Motor neuron (in vitro differentiated cells): ENCODE measurements at regions not wholly inside any gene's neighbourhood (a gene's known extent, or its start where the extent isn't known, plus 50 kb on each side); places are given as distances from the start of the nearest gene placed in this dataset.

ENCODE experiments used
- ATAC-seq, 8 experiments: fragments of 200-7000 bp; cut with Tn5 transposase; replicated peaks in 6 of 8; 2 replicates each; pipeline ENCODE4 v1.8.0; 2021; ENCODE audit warnings: mild to moderate bottlenecking in 8 of 8, moderate library complexity in 8 of 8
- H3K27ac ChIP-seq, 2 donors: fragments of 250-450 bp; sonication (Bioruptor Pico); 2 replicates each; pipeline ENCODE4 v1.9.0; 2021; ENCODE audit warnings: antibody characterized with exemption in 2 of 2, mild to moderate bottlenecking in 2 of 2, moderate library complexity in 1 of 2
- H3K4me1 ChIP-seq, 2 donors: fragments of 250-450 bp; sonication (Bioruptor Pico); replicated peaks in 1 of 2; 2 replicates each; pipeline ENCODE4 v1.6.1; 2021; ENCODE audit warnings: antibody characterized with exemption in 2 of 2, mild to moderate bottlenecking in 2 of 2, moderate library complexity in 1 of 2
- H3K4me3 ChIP-seq, 5 donors: fragments of 250-450 bp; sonication (Bioruptor Pico); 2 replicates each; pipeline ENCODE4 v1.9.0; 2021; ENCODE audit warnings: antibody characterized with exemption in 5 of 5, mild to moderate bottlenecking in 5 of 5, moderate library complexity in 4 of 5
- WGBS, 10 experiments: fragments of 450-650 bp; shearing (Covaris generic); methylation state at CpG; one replicate each; pipeline ENCODE4 v1.0.0; 2022; 5-methylcytosine and 5-hydroxymethylcytosine counted together
- in situ Hi-C, 9 experiments: fragments of 400-800 bp; cut with MboI; loops; one replicate each; pipeline ENCODE4 v1.15.0; 2021; ENCODE audit warnings: low sequenced_read_pairs in 9 of 9, low pct_unique_long_range_greater_than_20kb in 2 of 9; ENCODE audit not compliant: unreplicated experiment in 9 of 9

DNA sequence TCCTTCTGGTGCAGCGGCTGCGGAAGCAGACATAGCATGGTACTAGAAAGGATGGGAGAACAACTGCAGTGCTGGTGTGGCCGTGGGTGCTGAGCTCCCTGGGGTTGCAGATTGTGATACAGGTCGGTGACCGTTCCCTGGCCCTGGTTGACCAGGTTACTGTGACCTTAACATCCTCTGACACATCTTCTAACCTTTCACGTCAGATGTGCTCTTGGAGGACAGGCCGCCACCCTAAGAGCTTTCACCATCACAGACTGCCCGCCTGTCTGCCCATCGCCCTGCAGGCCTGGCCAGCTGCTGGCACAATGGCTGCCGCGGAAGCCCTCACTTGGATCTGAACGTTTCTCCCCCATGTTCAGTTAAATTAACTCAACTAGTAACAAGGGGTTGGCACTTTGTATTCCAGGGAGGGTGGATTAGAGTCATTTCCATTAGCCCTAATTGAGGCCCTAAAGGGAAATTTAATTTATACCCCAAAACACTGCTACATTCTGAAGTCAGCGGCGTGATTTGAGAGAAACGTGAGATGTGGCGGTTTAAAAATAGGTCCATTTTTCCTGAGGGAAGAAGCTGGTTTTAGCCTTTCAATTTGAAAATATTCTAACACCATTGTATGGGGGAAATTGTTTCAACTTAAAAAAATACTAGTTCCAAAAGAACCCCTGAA lies 443.9 kb upstream of the CDH4 start:
- H3K4me3 ChIP-seq, result no peak overlapping the region
- in situ Hi-C loops, result no loop called here
- no peak for ATAC-seq
- H3K4me1 ChIP-seq, result peaks cover 2 to 7% of the 10 kb centered on the region in 2 donors
- 48 to 100% (median 94%) methylated on average over 2 to 9 of the region's 16 CpGs; no CpG with 5 or more reads in 1 of the 10 experiments for WGBS, 10 experiments
- H3K27ac ChIP-seq, result no peak overlapping the region

DNA sequence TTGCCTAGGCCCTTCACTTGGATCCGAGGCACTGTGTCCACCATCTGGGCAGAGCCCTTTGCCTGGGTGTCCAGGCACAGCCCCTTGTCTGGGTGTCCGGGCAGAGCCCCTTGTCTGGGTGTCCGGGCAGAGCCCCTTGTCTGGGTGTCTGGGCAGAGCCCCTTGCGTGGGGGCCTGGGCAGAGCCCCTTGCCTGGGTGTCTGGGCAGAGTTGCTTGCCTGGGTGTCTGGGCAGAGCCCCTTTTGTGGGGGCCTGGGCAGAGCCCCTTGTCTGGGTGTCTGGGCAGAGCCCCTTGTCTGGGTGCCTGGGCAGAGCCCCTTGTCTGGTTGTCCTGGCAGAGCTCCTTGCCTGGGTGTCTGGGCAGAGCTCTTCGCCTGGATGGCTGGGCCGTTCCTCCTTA lies 443.4 kb upstream of the CDH4 start:
- H3K27ac ChIP-seq, result no peak overlapping the region
- H3K4me1 ChIP-seq, result peaks cover 2 to 7% of the 10 kb centered on the region in 2 donors
- no peak for ATAC-seq
- 20 to 82% (median 77%) methylated on average over 1 to 4 of the region's 6 CpGs; no CpG with 5 or more reads in 5 of the 10 experiments for WGBS, 10 experiments
- no peak overlapping the region for H3K4me3 ChIP-seq
- in situ Hi-C loops, result no loop called here

DNA sequence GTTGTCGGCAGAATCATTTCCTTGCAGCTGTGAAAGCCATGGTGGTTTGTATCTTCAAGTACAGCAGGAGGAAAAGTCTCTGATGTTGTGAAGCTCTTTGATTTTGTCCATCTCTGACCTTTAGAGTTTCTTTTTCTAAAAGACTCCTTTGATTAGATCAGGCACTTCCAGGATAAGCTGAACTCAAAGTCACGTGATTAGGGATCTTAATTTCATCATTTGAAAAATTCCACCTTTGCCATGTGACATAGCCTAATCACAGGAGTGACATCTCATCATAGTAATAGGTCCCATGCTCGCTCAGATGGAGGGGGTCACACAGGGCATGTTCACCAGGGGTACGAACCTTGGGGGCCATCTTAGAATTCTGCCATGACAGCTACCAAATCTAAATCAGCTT lies 441.5 kb upstream of the CDH4 start:
- in situ Hi-C loops, result no loop called here
- Histone ChIP-seq H3K4me1 (no peaks in the 10 kb centered on the region), H3K27ac (no peak overlapping the region), H3K4me3 (no peak overlapping the region)
- ATAC-seq, result no peak
- 27 to 89% (median 61%) methylated on average over 1 to 4 of the region's 4 CpGs; no CpG with 5 or more reads in 1 of the 10 experiments for WGBS, 10 experiments

DNA sequence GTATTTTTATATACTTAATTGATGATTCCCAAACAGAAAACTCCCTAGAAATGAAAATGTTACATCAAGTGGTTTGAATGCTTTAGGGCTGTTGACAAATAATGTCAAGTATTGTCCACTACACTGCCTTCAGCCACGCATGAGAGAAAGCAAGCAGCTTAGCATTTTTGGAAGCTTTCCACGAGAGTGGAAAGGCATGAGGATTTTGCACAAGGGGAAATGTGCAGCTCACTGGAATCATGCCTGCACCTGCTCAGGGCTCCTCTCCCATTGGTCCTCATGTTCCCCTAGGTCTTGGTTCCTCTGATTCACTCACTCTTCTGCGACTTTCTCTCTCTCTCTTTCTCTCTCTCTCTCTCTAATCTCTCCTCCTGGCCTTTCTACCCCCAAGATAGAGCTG lies 439.5 kb upstream of the CDH4 start:
- H3K4me1 ChIP-seq, result no peaks in the 10 kb centered on the region
- 30 to 92% (median 83%) methylated on average over 2 to 3 of the region's 3 CpGs; no CpG with 5 or more reads in 3 of the 10 experiments for WGBS, 10 experiments
- in situ Hi-C loops, result no loop called here

DNA sequence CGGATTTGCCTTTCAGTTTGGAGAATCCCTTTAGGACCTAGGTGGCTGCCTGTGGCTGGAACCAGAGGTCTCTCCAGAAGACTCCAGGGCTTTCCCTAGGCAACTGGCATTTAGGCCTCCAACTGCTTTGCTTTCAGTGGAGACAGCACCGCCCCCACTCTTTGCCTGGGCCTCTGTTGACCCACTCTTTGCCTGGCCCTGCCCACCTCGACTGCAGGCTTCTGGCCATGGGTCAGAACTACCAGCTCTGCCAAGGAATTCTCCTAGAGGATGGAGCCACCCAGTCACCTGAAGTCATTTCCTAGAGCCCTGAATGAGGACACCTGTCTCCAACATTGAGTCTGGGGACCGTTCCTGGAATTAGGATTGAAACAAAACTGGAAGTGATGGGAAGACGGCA lies 439.0 kb upstream of the CDH4 start:
- no peak overlapping the region for H3K4me3 ChIP-seq
- 0 to 89% (median 79%) methylated on average over 2 to 4 of the region's 5 CpGs; no CpG with 5 or more reads in 4 of the 10 experiments for WGBS, 10 experiments
- no peak for ATAC-seq
- no peaks in the 10 kb centered on the region for H3K4me1 ChIP-seq
- in situ Hi-C loops, result no loop called here
- no peak overlapping the region for H3K27ac ChIP-seq

More for the DNA sequence above, 439.5 kb upstream of the CDH4 start:
- no peak for ATAC-seq
- Histone ChIP-seq H3K4me3 (no peak overlapping the region), H3K27ac (no peak overlapping the region)

DNA sequence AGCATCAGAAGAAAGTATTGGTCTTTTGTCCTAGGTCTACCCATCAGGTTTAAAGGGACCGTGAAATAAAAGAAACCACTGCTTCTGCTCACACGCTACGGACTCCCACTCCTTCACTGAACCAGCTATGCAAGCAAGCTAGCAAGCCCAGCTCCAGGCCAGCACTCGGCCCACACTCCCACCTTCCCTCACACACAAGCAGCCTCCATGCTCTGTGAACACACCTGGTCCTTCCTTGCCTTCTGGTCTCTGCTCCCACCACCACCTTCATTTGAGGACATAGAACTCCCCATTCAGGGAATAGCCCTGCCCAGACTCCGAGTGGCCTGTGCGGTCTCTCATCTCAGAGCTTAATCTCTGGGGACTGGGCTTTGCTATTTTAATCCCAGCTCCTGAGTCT lies 436.4 kb upstream of the CDH4 start:
- in situ Hi-C loops, result no loop called here
- no peak overlapping the region for H3K27ac ChIP-seq
- H3K4me1 ChIP-seq, result no peaks in the 10 kb centered on the region
- WGBS, 10 experiments, result 20 to 94% (median 70%) methylated on average over 1 to 6 of the region's 6 CpGs; no CpG with 5 or more reads in 3 of the 10 experiments
- ATAC-seq, result no peak
- no peak overlapping the region for H3K4me3 ChIP-seq

DNA sequence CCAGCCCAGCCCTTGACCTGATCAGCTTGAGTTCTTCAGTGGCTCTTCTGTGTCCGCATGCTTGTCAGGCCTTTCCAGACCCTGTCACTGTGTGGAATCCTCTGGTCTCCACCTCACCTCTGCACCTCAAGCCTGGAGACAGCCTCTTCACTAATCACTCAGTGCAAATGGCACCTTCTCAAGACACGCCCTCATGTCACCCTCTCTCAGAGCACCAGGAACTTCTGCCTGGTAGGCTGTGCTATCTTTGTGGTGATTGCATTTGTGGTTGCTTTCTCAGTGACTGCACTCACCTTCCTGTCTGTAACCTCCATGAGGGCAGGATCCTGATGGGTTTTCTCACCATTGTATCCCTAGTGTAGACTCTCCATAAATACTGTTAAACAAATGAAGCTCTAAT lies 435.2 kb upstream of the CDH4 start:
- no peak overlapping the region for H3K27ac ChIP-seq
- H3K4me1 ChIP-seq, result no peaks in the 10 kb centered on the region
- no peak for ATAC-seq
- in situ Hi-C loops, result no loop called here
- 0 to 100% (median 100%) methylated on average over 1 of the region's 2 CpGs; no CpG with 5 or more reads in 5 of the 10 experiments for WGBS, 10 experiments
- H3K4me3 ChIP-seq, result no peak overlapping the region

DNA sequence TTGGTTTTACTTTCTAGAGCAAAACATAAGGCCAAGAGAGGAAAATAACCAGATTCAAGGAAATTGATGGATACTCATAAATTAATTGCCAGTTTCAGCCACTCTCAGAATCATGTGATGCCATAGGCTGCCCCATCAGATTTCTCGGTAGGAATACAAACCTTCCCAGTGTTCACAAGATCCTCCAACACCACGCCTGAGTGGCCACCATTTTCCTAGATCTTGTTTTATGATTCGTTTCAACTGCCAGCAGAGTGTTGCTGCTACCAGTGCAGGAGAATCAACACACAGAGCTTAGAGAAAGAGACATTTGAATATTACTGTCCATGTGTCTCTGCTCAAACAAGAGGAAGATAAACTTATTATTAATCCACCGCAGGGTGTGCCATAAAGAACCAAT lies 434.2 kb upstream of the CDH4 start:
- H3K27ac ChIP-seq, result no peak overlapping the region
- H3K4me1 ChIP-seq, result peaks cover 0 to 4% of the 10 kb centered on the region in 2 donors
- no peak for ATAC-seq
- no peak overlapping the region for H3K4me3 ChIP-seq
- WGBS, 10 experiments, result 14 to 100% (median 66%) methylated on average over 1 to 4 of the region's 4 CpGs; no CpG with 5 or more reads in 2 of the 10 experiments
- in situ Hi-C loops, result no loop called here

DNA sequence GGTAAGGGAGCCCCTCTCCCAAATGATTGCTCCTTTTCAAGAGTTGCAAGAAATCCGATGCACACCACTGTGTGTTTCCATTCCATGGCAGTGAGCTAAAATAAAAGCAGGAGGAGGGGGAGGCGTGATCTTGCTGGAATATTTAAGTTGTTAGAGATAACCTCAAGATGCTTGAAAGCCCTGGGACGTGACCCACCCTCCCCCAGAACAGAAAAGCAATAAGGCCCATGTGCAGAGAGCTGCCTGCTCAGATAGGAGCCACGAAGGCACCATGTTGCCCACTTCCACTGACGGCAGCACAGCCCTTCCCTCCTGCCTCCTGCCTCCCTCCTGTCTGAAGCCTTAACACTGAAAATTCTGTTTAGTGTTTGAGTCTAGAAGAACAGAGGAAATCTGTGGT lies 432.6 kb upstream of the CDH4 start:
- no peak for ATAC-seq
- H3K4me3 ChIP-seq, result no peak overlapping the region
- no peak overlapping the region for H3K27ac ChIP-seq
- 15 to 100% (median 78%) methylated on average over 1 to 4 of the region's 5 CpGs; no CpG with 5 or more reads in 3 of the 10 experiments for WGBS, 10 experiments
- peaks cover 4 to 13% of the 10 kb centered on the region in 2 donors for H3K4me1 ChIP-seq
- in situ Hi-C loops, result no loop called here

DNA sequence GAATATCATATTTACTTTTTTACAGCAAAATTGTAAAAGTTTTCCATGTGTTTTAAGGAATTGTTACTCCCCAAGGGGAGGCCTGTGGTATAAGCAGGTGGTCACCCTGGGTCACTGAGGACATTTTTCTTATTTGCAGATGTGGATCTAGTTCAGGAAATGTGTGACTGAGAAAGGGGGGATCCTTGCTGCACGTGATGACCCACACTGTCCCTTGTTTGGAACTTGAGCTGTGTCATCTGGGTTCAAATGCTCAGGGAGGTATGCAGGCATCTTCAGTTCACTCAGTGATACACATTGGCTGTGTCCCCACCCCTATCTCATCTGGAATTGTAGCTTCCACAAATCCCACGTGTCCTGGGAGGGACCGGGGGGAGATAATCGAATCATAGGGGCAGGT lies 431.9 kb upstream of the CDH4 start:
- Histone ChIP-seq H3K27ac (no peak overlapping the region), H3K4me1 (peaks cover 4 to 13% of the 10 kb centered on the region in 2 donors), H3K4me3 (no peak overlapping the region)
- WGBS, 10 experiments, result 0 to 90% (median 40%) methylated on average over 1 to 4 of the region's 4 CpGs; no CpG with 5 or more reads in 5 of the 10 experiments
- in situ Hi-C loops, result no loop called here
- ATAC-seq, result no peak

DNA sequence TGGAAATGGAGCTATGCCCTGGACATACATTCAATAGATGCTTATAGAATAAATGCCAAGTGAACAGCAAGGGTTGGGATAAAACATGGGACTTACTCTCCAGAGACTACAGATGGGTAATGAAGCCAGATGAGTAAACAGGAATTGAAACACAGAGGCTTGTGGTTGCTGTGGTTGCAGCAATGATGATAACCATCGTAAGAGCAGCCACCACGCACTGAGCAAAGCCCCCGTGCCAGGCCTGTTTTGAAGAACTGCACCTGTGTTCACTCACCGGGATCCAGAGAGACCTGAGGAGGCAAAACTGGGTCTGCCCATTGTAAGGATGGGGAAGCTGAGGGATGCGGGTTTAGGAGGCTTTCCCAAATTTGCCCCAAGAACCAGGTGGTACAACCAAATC lies 431.1 kb upstream of the CDH4 start:
- Histone ChIP-seq H3K4me3 (no peak overlapping the region), H3K27ac (no peak overlapping the region), H3K4me1 (peaks cover 4 to 13% of the 10 kb centered on the region in 2 donors)
- WGBS, 10 experiments, result 16 to 100% (median 60%) methylated on average over 1 to 5 of the region's 5 CpGs; no CpG with 5 or more reads in 3 of the 10 experiments
- in situ Hi-C loops, result no loop called here
- ATAC-seq, result no peak

DNA sequence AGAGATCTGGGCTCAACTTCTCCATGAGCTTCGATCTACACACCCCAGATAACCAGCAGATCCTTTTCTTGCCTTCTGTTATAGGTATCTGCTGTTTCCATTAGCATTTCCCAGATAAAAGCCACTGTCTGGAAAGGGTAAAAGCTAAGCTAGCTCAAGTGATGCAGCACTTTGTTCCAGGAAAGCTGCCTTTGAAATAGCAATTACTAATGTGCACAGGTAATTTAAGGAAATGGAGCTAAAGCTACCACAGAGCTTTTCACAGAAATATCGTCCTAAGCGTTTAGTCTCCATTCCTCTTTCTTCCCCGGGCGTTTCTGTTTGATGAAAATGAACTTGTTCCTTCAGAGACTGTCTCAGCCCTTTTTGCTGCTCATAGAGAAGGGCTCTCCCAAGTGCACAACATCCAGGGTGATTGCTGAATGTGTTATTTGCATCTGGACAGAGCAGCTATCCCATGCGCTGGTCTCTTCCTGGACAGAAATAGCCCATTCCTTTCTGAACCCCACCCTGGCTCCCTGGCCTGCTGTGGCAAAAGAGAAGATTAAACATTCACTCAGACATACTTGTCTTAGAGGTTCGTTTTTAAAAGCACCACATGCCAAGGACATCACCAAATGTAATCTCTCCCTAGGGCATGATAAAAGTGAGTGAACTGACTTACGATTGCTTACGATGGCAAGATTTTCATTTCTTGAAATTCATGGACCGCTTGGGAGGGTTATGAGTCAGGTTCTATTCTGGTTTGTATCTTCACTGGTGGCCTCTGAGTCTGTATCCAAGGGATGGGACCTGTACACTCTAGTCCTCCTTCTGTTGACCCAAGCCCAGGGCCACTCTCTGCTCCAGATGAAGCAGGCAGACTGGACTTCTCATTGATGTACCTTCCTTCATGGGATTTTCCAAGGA lies 429.1 kb upstream of the CDH4 start:
- in situ Hi-C loops, result no loop called here
- H3K27ac ChIP-seq, result no peak overlapping the region

DNA sequence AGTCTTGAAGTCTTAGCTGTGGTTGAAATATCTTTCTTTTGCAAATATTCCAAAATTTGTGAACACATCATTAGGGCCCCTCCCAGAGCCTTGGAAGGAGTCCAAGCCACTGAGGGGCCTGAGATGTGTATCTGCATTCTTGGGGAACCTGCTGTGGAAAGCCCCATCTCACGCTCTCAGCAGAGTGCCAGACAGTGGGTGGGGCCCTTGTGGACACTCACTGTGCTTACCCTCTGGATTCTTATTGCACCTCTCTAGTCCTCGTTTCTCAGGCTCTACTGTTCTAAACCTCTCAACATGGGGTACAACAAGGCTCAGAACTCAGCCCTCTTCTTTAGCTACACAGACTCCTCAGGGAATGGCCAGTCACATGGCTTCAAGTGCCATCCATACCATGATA lies 416.2 kb upstream of the CDH4 start:
- peak in 3 of 8 experiments; percentile 23 to 73 (median 63) for ATAC-seq
- H3K27ac ChIP-seq, result no peak overlapping the region
- WGBS, 10 experiments, result 0 to 100% (median 69%) methylated on average over 1 of the region's 2 CpGs; no CpG with 5 or more reads in 6 of the 10 experiments
- peaks cover 5 to 6% of the 10 kb centered on the region in 2 donors for H3K4me1 ChIP-seq
- no peak overlapping the region for H3K4me3 ChIP-seq
- in situ Hi-C loops, result loop anchor here in 1 of 9 experiments (25.0 kb wide), 1 partner anchor 624 kb away; no protein-coding TSS in a partner anchor

More for the DNA sequence above, 429.1 kb upstream of the CDH4 start:
- peaks cover 4 to 13% of the 10 kb centered on the region in 2 donors for H3K4me1 ChIP-seq
- H3K4me3 ChIP-seq, result no peak overlapping the region
- WGBS, 10 experiments, result 20 to 100% (median 65%) methylated on average over 1 to 9 of the region's 10 CpGs; no CpG with 5 or more reads in 1 of the 10 experiments
- peak in 6 of 8 experiments; percentile 27 to 94 (median 70) for ATAC-seq
